ENCODE measurements at regions not wholly inside any gene's neighbourhood (a gene's known extent, or its start where the extent isn't known, plus 50 kb on each side); places are given as distances from the start of the nearest gene placed in this dataset.
"Not testable (repeated sequence)": the region's sequence is repeated elsewhere in the genome, so short reads cannot be mapped to it uniquely, and the experiment has no call there.

- FAIRE-seq (no peak), DNase-seq (ENCODE audit: insufficient read length, low spot score) (no peak)
Measured at GRCh38 chr2:184993746-184994145, 395.4 kb downstream of the ZNF804A start.

- no peak for DNase-seq (ENCODE audit: insufficient read length, low spot score)
- FAIRE-seq, result no peak
Measured at GRCh38 chr2:185006481-185006880, 408.2 kb downstream of the ZNF804A start.

GRCh38 chr2:185012643-185013042 is 414.3 kb downstream of the ZNF804A start:
- no peak for DNase-seq (ENCODE audit: insufficient read length, low spot score)
- FAIRE-seq, result no peak

GRCh38 chr2:185014076-185014475 is 415.7 kb downstream of the ZNF804A start:
- FAIRE-seq (no peak), DNase-seq (ENCODE audit: insufficient read length, low spot score) (no peak)

GRCh38 chr2:185025891-185026290 is 427.6 kb downstream of the ZNF804A start:
- not testable (repeated sequence) for DNase-seq (ENCODE audit: insufficient read length, low spot score); FAIRE-seq

GRCh38 chr2:185035906-185036305 is 437.6 kb downstream of the ZNF804A start:
- DNase-seq (ENCODE audit: insufficient read length, low spot score), result no peak
- FAIRE-seq, result no peak

GRCh38 chr2:185044323-185044874 is 446.1 kb downstream of the ZNF804A start:
- FAIRE-seq (no peak), DNase-seq (ENCODE audit: insufficient read length, low spot score) (no peak)

GRCh38 chr2:185050804-185051203 is 452.5 kb downstream of the ZNF804A start:
- FAIRE-seq, result no peak
- DNase-seq (ENCODE audit: insufficient read length, low spot score), result no peak

- DNase-seq (ENCODE audit: insufficient read length, low spot score) (no peak), FAIRE-seq (no peak)
Measured at GRCh38 chr2:185063761-185064160, 465.4 kb downstream of the ZNF804A start.

GRCh38 chr2:185066128-185066527 is 467.8 kb downstream of the ZNF804A start:
- FAIRE-seq, result no peak
- no peak for DNase-seq (ENCODE audit: insufficient read length, low spot score)

- DNase-seq (ENCODE audit: insufficient read length, low spot score) (no peak), FAIRE-seq (no peak)
Measured at GRCh38 chr2:185069107-185069506, 470.8 kb downstream of the ZNF804A start.

- DNase-seq (ENCODE audit: insufficient read length, low spot score), result no peak
- no peak for FAIRE-seq
Measured at GRCh38 chr2:185074156-185074555, 475.8 kb downstream of the ZNF804A start.

- FAIRE-seq (no peak), DNase-seq (ENCODE audit: insufficient read length, low spot score) (no peak)
Measured at GRCh38 chr2:185082749-185083148, 484.4 kb downstream of the ZNF804A start.

- no peak for FAIRE-seq
- no peak for DNase-seq (ENCODE audit: insufficient read length, low spot score)
Measured at GRCh38 chr2:185108588-185108987, 510.3 kb downstream of the ZNF804A start.

GRCh38 chr2:185127412-185127811 is 529.1 kb downstream of the ZNF804A start:
- DNase-seq (ENCODE audit: insufficient read length, low spot score), result no peak

GRCh38 chr2:185128346-185128745 is 530.0 kb downstream of the ZNF804A start:
- DNase-seq (ENCODE audit: insufficient read length, low spot score) (no peak), FAIRE-seq (no peak)

More at GRCh38 chr2:185127412-185127811, 529.1 kb downstream of the ZNF804A start:
- no peak for FAIRE-seq

- no peak for FAIRE-seq
- DNase-seq (ENCODE audit: insufficient read length, low spot score), result no peak
Measured at GRCh38 chr2:185128996-185129395, 530.7 kb downstream of the ZNF804A start.

- FAIRE-seq (no peak), DNase-seq (ENCODE audit: insufficient read length, low spot score) (no peak)
Measured at GRCh38 chr2:185130685-185131084, 532.4 kb downstream of the ZNF804A start.

- FAIRE-seq (no peak), DNase-seq (ENCODE audit: insufficient read length, low spot score) (no peak)
Measured at GRCh38 chr2:185132501-185133041, 534.2 kb downstream of the ZNF804A start.

- FAIRE-seq (no peak), DNase-seq (ENCODE audit: insufficient read length, low spot score) (no peak)
Measured at GRCh38 chr2:185137700-185138099, 539.4 kb downstream of the ZNF804A start.

- no peak for FAIRE-seq
- no peak for DNase-seq (ENCODE audit: insufficient read length, low spot score)
Measured at GRCh38 chr2:185142677-185143076, 544.3 kb downstream of the ZNF804A start.

- DNase-seq (ENCODE audit: insufficient read length, low spot score) (no peak), FAIRE-seq (no peak)
Measured at GRCh38 chr2:185144159-185144919, 546.0 kb downstream of the ZNF804A start.
